GM18867 (cell line): ENCODE measurements at regions not wholly inside any gene's neighbourhood (a gene's known extent, or its start where the extent isn't known, plus 50 kb on each side); places are given as distances from the start of the nearest gene placed in this dataset.
"Not testable (repeated sequence)": the region's sequence is repeated elsewhere in the genome, so short reads cannot be mapped to it uniquely, and the experiment has no call there.

Experiments used
- ATAC-seq: cut with Tn5 transposase; IDR thresholded peaks from one replicate; pipeline ENCODE4 v1.9.1; 2021; ENCODE audit warnings: mild to moderate bottlenecking, moderate library complexity; ENCODE audit not compliant: unreplicated experiment

- ATAC-seq = no peak
Observed at GRCh38 chr6:140504776-140505175, 1130.3 kb upstream of the CITED2 start.

GRCh38 chr6:140500849-140501248, 1126.4 kb upstream of the CITED2 start:
- no peak for ATAC-seq

- ATAC-seq = no peak
Observed at GRCh38 chr6:140499607-140500006, 1125.2 kb upstream of the CITED2 start.

GRCh38 chr6:140494321-140495108, 1120.1 kb upstream of the CITED2 start:
- no peak for ATAC-seq

GRCh38 chr6:140493470-140493869, 1119.0 kb upstream of the CITED2 start:
- ATAC-seq = not testable (repeated sequence)

- no peak for ATAC-seq
Observed at GRCh38 chr6:140490081-140490480, 1115.6 kb upstream of the CITED2 start.

- no peak for ATAC-seq
Observed at GRCh38 chr6:140487586-140487985, 1113.1 kb upstream of the CITED2 start.

GRCh38 chr6:140486450-140487361, 1112.3 kb upstream of the CITED2 start:
- peak; percentile 18 for ATAC-seq

- peak; percentile 70 for ATAC-seq
Observed at GRCh38 chr6:140485740-140486449, 1111.4 kb upstream of the CITED2 start.

- no peak for ATAC-seq
Observed at GRCh38 chr6:140480852-140481251, 1106.4 kb upstream of the CITED2 start.

- ATAC-seq = no peak
Observed at GRCh38 chr6:140478631-140479030, 1104.2 kb upstream of the CITED2 start.

- no peak for ATAC-seq
Observed at GRCh38 chr6:140475086-140475485, 1100.6 kb upstream of the CITED2 start.

GRCh38 chr6:140464720-140465119, 1090.3 kb upstream of the CITED2 start:
- no peak for ATAC-seq

- no peak for ATAC-seq
Observed at GRCh38 chr6:140463312-140463710, 1088.9 kb upstream of the CITED2 start.

GRCh38 chr6:140462453-140463311, 1088.2 kb upstream of the CITED2 start:
- no peak for ATAC-seq

- no peak for ATAC-seq
Observed at GRCh38 chr6:140462076-140462452, 1087.6 kb upstream of the CITED2 start.

GRCh38 chr6:140460267-140460666, 1085.8 kb upstream of the CITED2 start:
- ATAC-seq = no peak

GRCh38 chr6:140459209-140459608, 1084.8 kb upstream of the CITED2 start:
- no peak for ATAC-seq

GRCh38 chr6:140446241-140446640, 1071.8 kb upstream of the CITED2 start:
- no peak for ATAC-seq

GRCh38 chr6:140445474-140446004, 1071.1 kb upstream of the CITED2 start:
- no peak for ATAC-seq
